HL-60 (cell line): ENCODE measurements at regions not wholly inside any gene's neighbourhood (a gene's known extent, or its start where the extent isn't known, plus 50 kb on each side); places are given as distances from the start of the nearest gene placed in this dataset.

Source experiments
- DNase-seq, 2 experiments: peaks; one replicate each; pipeline ENCODE4 v3.0.0-alpha.2; 2010 to 2020; ENCODE audit warnings: low read depth in 1 of 2, low spot score in 1 of 2
- H3K27ac ChIP-seq: fragments of 250-450 bp; sonication (Bioruptor Pico); replicated peaks from 2 replicates; pipeline ENCODE4 v1.5.1; 2020; ENCODE audit warnings: mild to moderate bottlenecking, moderate library complexity
- H3K27me3 ChIP-seq: fragments of 250-450 bp; sonication (Bioruptor Pico); 2 replicates; pipeline ENCODE4 v1.5.1; 2021; ENCODE audit warnings: mild to moderate bottlenecking, moderate library complexity; ENCODE audit not compliant: insufficient read depth, poor library complexity, severe bottlenecking
- H3K4me3 ChIP-seq: replicated peaks from 2 replicates; pipeline ENCODE4 v1.5.1; 2011; ENCODE audit warnings: mild to moderate bottlenecking, control low read depth, low read length; ENCODE audit not compliant: insufficient read depth
- GABPA ChIP-seq: IDR thresholded peaks from 2 replicates; pipeline ENCODE4 v1.6.1; 2012; ENCODE audit warnings: low read depth
- POLR2AphosphoS5 ChIP-seq: IDR thresholded peaks from 2 replicates; pipeline ENCODE4 v1.6.1; 2012; ENCODE audit warnings: low read depth
- SPI1 ChIP-seq: IDR thresholded peaks from 2 replicates; pipeline ENCODE4 v1.6.1; 2012; ENCODE audit warnings: low read depth, mild to moderate bottlenecking, borderline replicate concordance
- TF ChIP-seq, protein P1 (sequence below): IDR thresholded peaks from one replicate; pipeline ENCODE4 v1.5.1; 2011; ENCODE audit warnings: low read length, control low read depth, inconsistent platforms; ENCODE audit not compliant: insufficient read depth
- TF ChIP-seq, protein P2 (sequence below): IDR thresholded peaks from 2 replicates; pipeline ENCODE4 v1.6.1; 2012; ENCODE audit warnings: low read depth; ENCODE audit not compliant: insufficient replicate concordance

DNA sequence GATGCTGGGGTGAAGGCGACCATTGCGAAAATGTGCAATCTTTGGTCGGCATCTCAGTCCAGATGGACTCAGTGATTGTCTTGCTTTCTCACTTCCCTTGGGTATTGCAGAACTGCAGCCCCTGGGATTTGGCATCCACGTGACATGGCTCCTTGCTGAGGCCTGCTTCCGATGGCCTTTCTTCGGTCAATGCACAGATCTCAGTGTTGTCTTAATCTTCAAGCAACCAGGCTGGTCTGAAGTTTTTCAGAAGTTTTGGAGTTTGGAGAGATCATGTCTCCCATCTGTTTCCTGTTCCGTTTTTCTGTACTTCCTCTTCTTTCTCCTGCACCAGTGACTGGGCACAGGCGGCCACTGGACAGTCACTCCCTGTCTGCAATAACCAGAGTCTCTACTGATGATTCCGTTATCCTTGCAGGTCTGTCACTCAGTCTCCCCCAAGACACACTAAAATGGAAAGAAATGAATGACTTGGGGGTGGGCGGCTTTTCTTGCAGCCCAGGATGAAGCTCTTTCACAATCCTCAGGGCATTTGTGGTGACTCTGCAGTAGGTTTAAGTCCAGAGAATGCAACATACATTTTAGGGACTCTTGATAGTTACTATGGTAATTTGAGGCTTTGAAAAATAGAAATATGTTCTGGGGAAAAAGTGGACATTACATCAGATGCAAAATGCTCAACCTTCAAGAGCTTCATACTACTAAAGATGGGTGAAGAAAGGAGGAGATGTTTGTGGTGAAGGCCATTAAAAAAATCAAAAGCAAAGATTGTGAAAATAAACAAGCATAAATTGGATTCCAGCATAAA lies 106.3 kb upstream of the ZFHX3 start:
- TF ChIP-seq, protein P1, sequence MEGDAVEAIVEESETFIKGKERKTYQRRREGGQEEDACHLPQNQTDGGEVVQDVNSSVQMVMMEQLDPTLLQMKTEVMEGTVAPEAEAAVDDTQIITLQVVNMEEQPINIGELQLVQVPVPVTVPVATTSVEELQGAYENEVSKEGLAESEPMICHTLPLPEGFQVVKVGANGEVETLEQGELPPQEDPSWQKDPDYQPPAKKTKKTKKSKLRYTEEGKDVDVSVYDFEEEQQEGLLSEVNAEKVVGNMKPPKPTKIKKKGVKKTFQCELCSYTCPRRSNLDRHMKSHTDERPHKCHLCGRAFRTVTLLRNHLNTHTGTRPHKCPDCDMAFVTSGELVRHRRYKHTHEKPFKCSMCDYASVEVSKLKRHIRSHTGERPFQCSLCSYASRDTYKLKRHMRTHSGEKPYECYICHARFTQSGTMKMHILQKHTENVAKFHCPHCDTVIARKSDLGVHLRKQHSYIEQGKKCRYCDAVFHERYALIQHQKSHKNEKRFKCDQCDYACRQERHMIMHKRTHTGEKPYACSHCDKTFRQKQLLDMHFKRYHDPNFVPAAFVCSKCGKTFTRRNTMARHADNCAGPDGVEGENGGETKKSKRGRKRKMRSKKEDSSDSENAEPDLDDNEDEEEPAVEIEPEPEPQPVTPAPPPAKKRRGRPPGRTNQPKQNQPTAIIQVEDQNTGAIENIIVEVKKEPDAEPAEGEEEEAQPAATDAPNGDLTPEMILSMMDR: no peak
- TF ChIP-seq, protein P2, sequence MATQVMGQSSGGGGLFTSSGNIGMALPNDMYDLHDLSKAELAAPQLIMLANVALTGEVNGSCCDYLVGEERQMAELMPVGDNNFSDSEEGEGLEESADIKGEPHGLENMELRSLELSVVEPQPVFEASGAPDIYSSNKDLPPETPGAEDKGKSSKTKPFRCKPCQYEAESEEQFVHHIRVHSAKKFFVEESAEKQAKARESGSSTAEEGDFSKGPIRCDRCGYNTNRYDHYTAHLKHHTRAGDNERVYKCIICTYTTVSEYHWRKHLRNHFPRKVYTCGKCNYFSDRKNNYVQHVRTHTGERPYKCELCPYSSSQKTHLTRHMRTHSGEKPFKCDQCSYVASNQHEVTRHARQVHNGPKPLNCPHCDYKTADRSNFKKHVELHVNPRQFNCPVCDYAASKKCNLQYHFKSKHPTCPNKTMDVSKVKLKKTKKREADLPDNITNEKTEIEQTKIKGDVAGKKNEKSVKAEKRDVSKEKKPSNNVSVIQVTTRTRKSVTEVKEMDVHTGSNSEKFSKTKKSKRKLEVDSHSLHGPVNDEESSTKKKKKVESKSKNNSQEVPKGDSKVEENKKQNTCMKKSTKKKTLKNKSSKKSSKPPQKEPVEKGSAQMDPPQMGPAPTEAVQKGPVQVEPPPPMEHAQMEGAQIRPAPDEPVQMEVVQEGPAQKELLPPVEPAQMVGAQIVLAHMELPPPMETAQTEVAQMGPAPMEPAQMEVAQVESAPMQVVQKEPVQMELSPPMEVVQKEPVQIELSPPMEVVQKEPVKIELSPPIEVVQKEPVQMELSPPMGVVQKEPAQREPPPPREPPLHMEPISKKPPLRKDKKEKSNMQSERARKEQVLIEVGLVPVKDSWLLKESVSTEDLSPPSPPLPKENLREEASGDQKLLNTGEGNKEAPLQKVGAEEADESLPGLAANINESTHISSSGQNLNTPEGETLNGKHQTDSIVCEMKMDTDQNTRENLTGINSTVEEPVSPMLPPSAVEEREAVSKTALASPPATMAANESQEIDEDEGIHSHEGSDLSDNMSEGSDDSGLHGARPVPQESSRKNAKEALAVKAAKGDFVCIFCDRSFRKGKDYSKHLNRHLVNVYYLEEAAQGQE: peak; percentile 30
- TF ChIP-seq GABPA: peak; percentile 68; the same call in 1 of the 2 replicates
- TF ChIP-seq SPI1: peak; percentile 91
- peak; percentile 100 for TF ChIP-seq POLR2AphosphoS5
- Histone ChIP-seq H3K27ac (peak overlapping the region; percentile 68), H3K27me3 (no peaks in the 10 kb centered on the region), H3K4me3 (no peak overlapping the region)
- DNase-seq: peak; percentile 93 to 98

DNA sequence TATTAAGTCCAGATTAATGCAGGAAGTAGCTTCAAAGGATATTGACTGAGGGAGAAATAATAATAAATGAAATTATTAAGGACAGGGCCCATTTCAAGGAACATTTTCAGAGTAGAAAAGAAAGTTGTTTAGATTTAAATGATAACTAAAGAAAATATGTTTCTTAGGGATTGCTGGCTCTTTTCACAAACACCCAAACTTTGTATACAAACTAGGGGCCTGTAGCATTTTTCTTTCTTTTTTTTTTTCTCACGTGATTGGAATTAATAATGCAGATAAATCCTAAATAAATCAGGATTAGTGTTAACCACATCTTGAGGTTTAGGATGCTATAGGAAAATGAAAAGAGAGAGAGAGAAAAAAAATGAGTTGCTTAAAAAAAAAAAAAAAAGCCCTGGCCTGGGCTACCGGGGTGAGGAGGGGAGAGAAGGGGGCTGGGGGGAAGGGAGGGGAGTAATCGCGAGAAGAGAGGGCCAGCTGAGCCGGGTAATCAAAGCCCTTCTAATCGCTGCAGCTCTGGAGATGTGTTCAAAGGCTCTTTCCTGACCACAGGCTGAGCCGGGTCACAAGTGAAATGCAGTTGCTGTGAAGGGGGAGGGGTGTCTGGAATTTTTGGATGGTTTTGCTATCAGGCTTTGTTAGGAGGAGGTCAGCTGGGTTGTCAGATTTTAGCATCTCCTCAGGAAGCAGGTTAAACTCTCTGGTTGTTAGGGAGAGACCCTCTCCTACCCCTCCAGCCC lies 104.6 kb upstream of the ZFHX3 start:
- no peak overlapping the region for H3K27ac ChIP-seq
- no peak for DNase-seq
- H3K27me3 ChIP-seq: no peaks in the 10 kb centered on the region
- TF ChIP-seq GABPA (no peak), POLR2AphosphoS5 (no peak), SPI1 (no peak)
- TF ChIP-seq, protein P2: no peak
- TF ChIP-seq, protein P1: no peak
- no peak overlapping the region for H3K4me3 ChIP-seq

- H3K27ac ChIP-seq: no peak overlapping the region
Measured at GRCh38 chr16:73151941-73152340, 104.0 kb upstream of the ZFHX3 start.

More at GRCh38 chr16:73151941-73152340, 104.0 kb upstream of the ZFHX3 start:
- no peaks in the 10 kb centered on the region for H3K27me3 ChIP-seq
- DNase-seq: no peak
- TF ChIP-seq, protein P1: no peak
- TF ChIP-seq SPI1 (no peak), GABPA (no peak), POLR2AphosphoS5 (no peak)
- TF ChIP-seq, protein P2: no peak
- no peak overlapping the region for H3K4me3 ChIP-seq
